ENCODE measurements at regions not wholly inside any gene's neighbourhood (a gene's known extent, or its start where the extent isn't known, plus 50 kb on each side); places are given as distances from the start of the nearest gene placed in this dataset.
"Not testable (repeated sequence)": the region's sequence is repeated elsewhere in the genome, so short reads cannot be mapped to it uniquely, and the experiment has no call there.

- DNase-seq (ENCODE audit: low read depth in 2 of 2) = no peak
Measured at GRCh38 chr21:18716578-18717138, 313.1 kb upstream of the TMPRSS15 start.

DNA sequence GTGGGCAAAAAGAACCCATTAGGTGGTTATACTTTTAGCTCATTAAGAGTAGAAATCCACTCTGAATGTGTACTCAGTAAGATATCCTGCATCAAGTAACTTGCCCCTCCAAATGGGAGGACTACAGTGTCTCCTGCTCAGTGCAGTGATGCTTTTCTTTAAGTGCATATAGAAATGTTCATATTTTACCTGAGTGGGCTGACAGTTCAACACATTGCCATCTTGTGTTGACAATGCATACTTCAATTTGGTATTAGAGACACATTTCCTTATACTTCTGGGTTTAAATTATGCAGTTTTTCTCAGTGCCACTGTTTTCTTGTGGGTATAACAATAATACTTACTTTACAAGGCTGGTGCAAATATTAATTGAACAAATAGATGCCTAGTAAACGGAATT is 318.6 kb upstream of the TMPRSS15 start:
- DNase-seq (ENCODE audit: low read depth in 2 of 2) = no peak

DNA sequence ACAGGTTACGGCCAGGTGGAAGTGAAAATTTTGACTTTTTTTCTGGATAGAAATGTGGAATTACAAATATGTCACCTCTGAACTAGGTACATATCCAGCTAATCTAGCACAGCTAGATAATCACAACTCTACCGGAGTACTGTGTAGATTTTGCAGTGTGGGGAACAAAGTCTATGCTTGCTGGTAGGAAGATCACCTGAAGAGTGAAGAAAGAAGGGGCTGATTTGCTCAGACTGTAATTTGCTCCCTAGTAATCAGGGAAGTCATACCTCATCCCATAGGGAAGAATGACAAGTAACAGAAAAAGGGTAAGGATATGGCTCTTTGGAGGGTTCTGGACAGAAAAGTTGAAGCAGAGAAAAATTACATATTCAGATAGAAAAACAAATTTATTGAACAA is 319.6 kb upstream of the TMPRSS15 start:
- DNase-seq (ENCODE audit: low read depth in 2 of 2) = no peak

DNA sequence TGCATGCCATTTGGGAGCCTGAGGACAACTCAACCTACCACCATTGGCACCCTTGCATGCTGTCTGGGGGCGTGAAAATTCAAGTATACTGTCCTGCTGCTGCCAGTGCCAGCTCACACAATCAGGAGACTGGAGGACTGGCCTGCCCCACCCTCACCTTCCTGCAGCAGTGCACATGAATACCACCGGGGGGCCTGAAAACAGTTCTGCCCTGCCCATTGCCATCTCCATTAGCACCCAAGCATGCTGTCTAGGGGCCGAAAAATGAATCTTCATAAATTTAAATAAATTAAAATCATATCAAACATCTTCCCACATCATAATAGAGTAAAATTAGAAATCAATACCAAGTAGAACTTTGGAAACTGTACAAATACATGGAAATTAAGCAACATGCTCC is 322.1 kb upstream of the TMPRSS15 start:
- DNase-seq (ENCODE audit: low read depth in 2 of 2) = no peak

DNA sequence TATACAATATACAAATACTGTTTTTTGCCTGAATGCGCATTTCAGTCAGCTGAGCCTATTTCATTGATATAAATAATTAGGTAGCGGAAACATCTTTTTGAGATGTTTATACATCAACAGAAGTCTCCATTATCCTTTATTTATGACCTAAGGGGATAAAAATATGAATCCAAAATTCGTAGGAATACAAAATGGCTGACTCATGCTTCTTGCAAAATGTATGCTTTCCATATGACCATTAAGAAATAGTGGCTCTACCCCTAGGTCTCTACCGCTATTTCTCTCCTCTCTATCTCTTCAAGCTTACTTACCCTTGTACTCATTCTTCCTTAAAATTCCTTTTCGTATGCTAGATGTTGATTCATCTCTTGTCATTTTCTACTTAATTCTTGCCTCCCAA is 338.4 kb upstream of the TMPRSS15 start:
- DNase-seq (ENCODE audit: low read depth in 2 of 2) = no peak

- no peak for DNase-seq (ENCODE audit: low read depth in 2 of 2)
Measured at GRCh38 chr21:18743531-18743930, 339.9 kb upstream of the TMPRSS15 start.

DNA sequence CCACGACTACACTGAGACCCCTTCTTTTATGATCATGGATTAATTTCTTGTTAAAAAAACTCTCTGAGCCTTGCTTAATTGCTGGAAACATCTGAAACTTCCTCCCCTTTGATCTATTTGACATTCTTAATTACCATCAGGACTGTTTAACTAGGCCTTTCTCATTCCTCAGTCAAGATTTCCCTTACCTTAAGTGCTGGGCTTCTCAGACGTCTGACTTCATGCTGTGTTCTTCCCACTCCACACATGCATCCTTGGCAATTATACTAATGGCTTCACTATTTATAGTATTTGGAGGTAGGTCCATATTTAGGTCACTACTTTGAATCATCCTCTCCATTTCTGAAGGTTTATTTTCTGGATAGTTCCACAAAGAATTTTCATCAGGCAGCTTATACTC is 341.3 kb upstream of the TMPRSS15 start:
- DNase-seq (ENCODE audit: low read depth in 2 of 2) = no peak

- not testable (repeated sequence) for DNase-seq (ENCODE audit: low read depth in 2 of 2)
Measured at GRCh38 chr21:18752894-18753293, 349.3 kb upstream of the TMPRSS15 start.

GRCh38 chr21:18756272-18756671 is 352.7 kb upstream of the TMPRSS15 start:
- not testable (repeated sequence) for DNase-seq (ENCODE audit: low read depth in 2 of 2)

DNA sequence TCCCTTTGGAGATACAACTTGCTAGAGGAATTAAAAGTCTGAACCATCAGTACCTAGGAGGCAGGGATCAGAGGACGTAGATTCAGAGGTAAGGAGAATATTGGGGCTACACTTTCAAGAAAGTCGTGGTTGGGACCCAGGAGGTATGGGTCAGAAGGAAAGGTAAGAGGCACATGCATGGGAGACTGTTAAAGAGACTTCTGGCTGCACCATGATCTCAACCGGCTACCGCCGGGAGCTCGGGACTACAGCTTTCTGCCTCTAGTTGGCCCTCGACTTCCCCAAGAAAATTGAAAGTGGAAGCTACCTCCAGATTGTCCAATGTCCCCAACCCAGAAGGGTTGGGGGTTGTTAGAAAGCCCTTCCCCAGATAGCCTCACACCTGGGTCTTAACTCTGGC is 355.7 kb upstream of the TMPRSS15 start:
- no peak for DNase-seq (ENCODE audit: low read depth in 2 of 2)

DNA sequence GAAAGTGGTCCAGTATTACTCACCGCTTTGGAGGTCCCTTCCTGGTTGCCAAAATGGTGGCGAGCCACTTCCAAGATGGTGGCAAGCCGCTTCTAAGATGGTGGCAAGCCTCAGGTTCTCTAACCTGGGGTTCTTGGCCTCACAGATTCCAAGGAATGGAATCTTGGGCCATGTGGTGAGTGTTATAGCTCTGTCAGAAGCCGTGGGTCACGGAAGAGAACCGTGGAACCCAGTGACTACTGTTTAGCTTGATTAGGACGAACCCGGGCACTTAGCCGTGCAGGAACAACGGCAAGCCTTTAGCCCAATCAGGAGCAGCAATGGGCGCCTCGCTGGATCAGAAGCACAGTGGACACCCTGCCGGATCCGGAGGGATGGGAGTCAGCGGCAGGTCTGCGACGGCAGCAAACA is 356.2 kb upstream of the TMPRSS15 start:
- no peak for DNase-seq (ENCODE audit: low read depth in 2 of 2)

DNA sequence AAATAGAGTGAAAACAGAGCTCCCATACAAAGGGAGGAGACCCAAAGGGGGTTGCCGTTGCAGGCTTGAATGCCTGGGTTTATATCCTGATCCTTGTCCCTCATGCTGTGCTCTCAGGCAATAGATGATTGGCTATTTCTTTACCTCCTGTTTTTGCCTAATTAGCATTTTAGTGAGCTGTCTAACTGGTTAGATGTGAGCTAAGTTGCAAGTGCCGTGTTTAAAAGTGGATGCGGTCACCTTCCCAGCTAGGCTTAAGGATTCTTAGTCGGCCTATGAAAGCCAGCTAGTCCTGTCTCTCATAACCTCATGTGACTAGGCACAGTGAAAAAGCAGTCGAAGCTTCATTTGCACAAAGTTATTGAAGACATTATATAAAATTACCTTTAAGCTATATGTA is 356.7 kb upstream of the TMPRSS15 start:
- no peak for DNase-seq (ENCODE audit: low read depth in 2 of 2)

DNA sequence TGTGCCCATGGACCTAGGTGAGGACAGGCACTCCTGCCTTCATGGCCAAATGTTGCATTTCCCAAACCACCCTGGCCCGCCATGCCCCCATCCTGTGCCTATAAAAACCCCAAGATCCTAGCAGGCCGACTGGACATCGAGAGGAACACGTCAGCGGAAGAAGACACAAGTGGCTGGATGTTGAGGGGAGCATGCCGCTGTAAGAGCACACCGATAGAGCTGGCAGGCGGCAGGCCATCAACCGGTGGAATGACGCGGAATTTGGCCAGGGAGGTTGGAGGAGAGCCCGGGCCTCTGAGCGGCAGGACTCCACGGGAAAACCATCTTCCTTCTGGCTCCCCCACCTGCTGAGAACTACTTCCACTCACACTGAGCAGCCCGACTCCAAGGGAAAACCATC is 361.1 kb upstream of the TMPRSS15 start:
- DNase-seq (ENCODE audit: low read depth in 2 of 2) = no peak

GRCh38 chr21:18769599-18769998 is 366.0 kb upstream of the TMPRSS15 start:
- DNase-seq (ENCODE audit: low read depth in 2 of 2) = no peak

DNA sequence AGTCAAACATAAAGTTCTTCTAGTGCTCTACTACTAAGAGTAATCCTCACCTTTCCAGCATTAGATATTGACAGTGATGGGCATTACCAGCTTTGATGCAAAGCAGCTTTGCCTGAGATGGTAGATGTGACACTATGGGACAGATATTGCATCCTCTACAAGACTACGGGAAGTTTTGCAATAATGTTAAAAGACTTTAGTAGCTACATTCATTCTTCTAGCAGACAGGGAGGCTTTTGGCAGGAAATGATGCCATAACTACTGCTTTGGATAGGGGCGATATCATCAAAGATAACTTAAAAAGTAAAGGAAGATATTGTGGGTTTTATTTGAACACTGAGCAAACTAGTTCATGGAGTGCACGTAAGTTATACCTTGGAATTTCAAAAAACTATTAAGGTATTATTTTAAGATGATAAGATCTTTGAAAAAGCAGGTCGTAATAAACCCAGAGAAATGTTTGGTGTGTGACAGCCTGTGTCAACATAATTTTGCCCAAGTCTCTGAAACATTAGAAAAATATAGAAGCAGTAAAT is 368.3 kb upstream of the TMPRSS15 start:
- DNase-seq (ENCODE audit: low read depth in 2 of 2) = no peak

DNA sequence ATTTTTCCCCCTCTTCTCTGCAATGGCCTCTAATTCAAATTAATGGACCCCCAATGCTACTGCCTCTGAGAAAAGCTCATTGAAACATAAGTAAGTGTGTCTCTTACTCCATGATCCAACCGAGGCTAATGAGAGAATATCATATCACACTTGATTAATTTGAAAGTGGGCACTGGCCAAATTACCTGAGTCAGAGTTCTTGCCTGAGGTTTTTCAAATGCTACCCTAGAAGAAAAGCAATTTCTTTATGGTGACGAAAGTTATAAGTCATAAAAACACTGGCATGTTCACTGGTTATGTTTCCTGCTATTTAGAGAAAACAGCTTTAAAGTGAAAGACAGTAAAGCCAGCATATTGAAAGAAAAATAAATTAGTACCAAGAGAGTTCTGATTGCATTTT is 368.8 kb upstream of the TMPRSS15 start:
- no peak for DNase-seq (ENCODE audit: low read depth in 2 of 2)

DNA sequence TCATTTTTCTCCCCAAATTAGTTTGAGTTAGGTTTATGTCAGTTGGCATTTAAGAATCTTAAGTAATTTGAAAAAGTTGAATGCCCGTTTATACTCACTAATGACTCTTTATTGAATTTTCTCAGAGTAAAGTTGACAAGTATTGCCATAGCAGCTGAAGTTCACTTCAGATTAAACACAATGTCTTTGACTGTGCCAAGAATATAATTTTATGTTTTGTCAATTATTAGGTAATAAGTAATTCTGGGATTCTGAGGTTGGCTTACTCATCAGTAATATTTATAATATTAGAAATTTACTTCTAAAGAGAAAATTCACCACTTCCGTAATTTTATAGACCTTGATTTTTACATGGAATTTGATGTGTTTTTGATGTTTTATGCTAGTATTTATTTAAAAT is 369.3 kb upstream of the TMPRSS15 start:
- DNase-seq (ENCODE audit: low read depth in 2 of 2) = no peak

DNA sequence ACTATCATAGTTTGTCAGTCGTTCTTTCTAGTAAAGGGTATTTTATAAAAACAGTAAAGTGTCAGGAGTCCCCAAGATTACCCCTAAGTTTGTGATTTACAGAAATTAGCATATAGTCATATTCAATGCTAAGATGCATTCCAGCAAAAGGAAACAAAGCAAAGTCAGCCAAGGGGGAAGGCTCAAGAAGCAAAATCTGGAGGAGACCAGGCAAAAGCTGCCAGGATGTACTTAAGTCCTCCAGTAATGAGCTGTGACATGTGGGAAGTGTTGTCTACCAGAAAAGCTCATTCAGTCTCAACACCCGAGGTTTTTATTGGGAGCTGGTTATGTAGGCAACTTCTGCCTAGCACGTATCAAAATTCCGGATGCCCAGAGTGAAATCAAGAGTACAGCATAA is 373.4 kb upstream of the TMPRSS15 start:
- DNase-seq (ENCODE audit: low read depth in 2 of 2) = no peak

- DNase-seq (ENCODE audit: low read depth in 2 of 2) = no peak
Measured at GRCh38 chr21:18782721-18783120, 379.1 kb upstream of the TMPRSS15 start.

DNA sequence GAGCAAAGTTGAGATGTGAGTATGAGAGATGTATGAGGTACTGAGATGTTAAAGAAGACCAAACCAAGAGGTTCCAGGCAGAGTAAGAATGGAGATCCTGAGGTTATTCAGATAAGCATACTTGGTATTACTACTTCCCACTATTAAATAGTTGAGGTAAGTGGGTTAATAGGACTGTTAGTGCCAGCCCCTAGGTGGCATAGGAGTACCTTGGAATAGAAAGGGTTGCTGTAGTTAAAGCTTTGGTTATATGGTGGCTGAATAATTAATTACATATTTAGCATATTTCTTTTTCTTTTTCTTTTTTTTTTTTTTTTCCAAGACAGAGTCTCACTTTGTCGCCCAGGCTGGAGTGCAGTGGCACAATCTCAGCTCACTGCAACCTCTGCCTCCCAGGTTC is 397.9 kb upstream of the TMPRSS15 start:
- DNase-seq (ENCODE audit: low read depth in 2 of 2) = no peak

DNA sequence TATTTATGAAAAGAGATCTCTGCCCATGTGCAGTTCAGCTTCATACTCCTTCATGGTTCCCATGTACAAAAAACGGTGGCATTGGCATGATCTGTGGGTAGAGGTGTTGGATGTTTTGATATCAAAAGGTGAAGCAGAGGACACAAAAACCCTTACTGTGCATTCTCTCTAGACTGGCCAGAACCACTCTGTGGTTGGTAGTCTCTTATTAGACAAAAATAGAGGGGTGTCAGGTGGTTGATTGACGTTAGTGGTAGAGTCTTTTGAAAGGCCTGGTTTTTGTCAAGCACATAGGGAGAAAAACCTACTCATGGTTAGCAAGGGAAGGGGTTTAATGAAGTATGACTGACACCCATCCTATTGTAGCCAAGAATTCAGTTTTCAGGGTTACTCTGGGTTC is 400.0 kb upstream of the TMPRSS15 start:
- DNase-seq (ENCODE audit: low read depth in 2 of 2) = no peak

DNA sequence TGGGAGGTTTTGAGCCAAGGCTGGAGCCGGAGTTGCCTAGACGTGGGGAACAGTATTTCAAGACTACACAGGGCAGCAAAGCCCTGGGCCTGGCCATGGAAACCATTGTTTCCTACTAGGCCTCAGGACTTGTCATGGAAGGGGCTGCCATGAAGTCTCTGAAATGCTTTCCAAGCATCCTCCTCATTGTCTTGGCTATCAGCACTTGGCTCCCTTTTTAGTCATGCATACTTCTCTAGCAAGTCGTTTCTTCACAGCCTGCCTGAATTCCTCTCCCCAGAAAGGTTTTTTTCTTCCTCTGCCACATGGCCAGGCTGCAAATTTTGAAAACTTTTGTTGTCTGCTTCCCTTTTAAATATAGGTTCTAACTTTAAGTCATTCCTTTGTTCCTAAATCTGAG is 406.6 kb upstream of the TMPRSS15 start:
- DNase-seq (ENCODE audit: low read depth in 2 of 2) = no peak

DNA sequence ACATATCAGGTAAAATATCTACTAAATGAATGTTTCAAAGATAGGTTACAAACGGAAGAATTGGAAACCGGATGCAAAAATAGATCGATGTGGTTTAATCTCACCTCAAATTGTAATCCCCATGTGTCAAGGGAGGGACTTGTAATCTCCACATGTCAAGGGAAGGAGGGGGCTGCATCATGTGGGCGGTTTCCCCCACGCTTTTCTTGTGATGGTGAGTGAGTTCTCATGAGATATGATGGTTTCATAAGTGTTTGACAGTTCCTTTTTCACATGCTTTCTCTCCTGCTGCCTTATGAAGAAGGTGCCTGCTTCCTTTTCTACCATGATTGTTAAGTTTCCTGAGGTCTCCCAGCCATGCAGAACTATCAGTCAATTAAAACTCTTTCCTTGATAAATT is 408.7 kb upstream of the TMPRSS15 start:
- no peak for DNase-seq (ENCODE audit: low read depth in 2 of 2)

GRCh38 chr21:18819507-18819906 is 415.9 kb upstream of the TMPRSS15 start:
- DNase-seq (ENCODE audit: low read depth in 2 of 2) = no peak
